ENCODE measurements at regions not wholly inside any gene's neighbourhood (a gene's known extent, or its start where the extent isn't known, plus 50 kb on each side); places are given as distances from the start of the nearest gene placed in this dataset.
"Not testable (repeated sequence)": the region's sequence is repeated elsewhere in the genome, so short reads cannot be mapped to it uniquely, and the experiment has no call there.

GRCh38 chrX:146658379-146658778 lies 151.2 kb upstream of the CXorf51B start:
- Histone ChIP-seq H3K4me1 (no peaks in the 10 kb centered on the region), H3K27me3 (replicated peaks; ENCODE audit: control insufficient read depth, insufficient read depth, low read length) (no peaks in the 10 kb centered on the region), H3K4me3 (ENCODE audit: low read depth, low read length) (no peak overlapping the region), H3K9me3 (no peaks in the 10 kb centered on the region), H3K36me3 (ENCODE audit: control insufficient read depth, insufficient read depth, low read length) (no peaks in the 10 kb centered on the region)
- Mint-ChIP-seq H3K9me3 (ENCODE audit: unreplicated experiment) (peaks cover 8% of the 10 kb centered on the region), H3K36me3 (ENCODE audit: insufficient read depth, unreplicated experiment) (no peaks in the 10 kb centered on the region), H3K27me3 (ENCODE audit: insufficient read depth, unreplicated experiment) (no peaks in the 10 kb centered on the region), H3K4me1 (ENCODE audit: low read depth, unreplicated experiment) (no peaks in the 10 kb centered on the region), H3K27ac (ENCODE audit: unreplicated experiment) (no peak overlapping the region), H3K4me3 (ENCODE audit: unreplicated experiment) (no peak overlapping the region)
- ChIA-PET CTCF (no interaction called here), POLR2A (no interaction called here)
- intact Hi-C loops (cut with micrococcal nuclease; ENCODE audit: unreplicated experiment), result no loop called here
- BruUV-seq (replicated peaks), result no TSS peak
- TF ChIP-seq CTCF (IDR thresholded peaks at IDR 0.05; ENCODE audit: insufficient read depth in 1 of 2, low read depth in 1 of 2, low read length in 1 of 2, severe bottlenecking in 1 of 2, unreplicated experiment in 1 of 2), result no peak
- no peak for DNase-seq

GRCh38 chrX:146707781-146708180 lies 101.8 kb upstream of the CXorf51B start:
- Histone ChIP-seq H3K4me3 (ENCODE audit: low read depth, low read length) (no peak overlapping the region), H3K27me3 (replicated peaks; ENCODE audit: control insufficient read depth, insufficient read depth, low read length) (no peaks in the 10 kb centered on the region), H3K9me3 (no peaks in the 10 kb centered on the region), H3K4me1 (no peaks in the 10 kb centered on the region), H3K36me3 (ENCODE audit: control insufficient read depth, insufficient read depth, low read length) (no peaks in the 10 kb centered on the region)
- DNase-seq, result no peak
- Mint-ChIP-seq H3K4me1 (ENCODE audit: low read depth, unreplicated experiment) (no peaks in the 10 kb centered on the region), H3K9me3 (ENCODE audit: unreplicated experiment) (no peaks in the 10 kb centered on the region), H3K4me3 (ENCODE audit: unreplicated experiment) (no peak overlapping the region), H3K36me3 (ENCODE audit: insufficient read depth, unreplicated experiment) (no peaks in the 10 kb centered on the region), H3K27ac (ENCODE audit: unreplicated experiment) (no peak overlapping the region), H3K27me3 (ENCODE audit: insufficient read depth, unreplicated experiment) (no peaks in the 10 kb centered on the region)
- TF ChIP-seq CTCF (IDR thresholded peaks at IDR 0.05; ENCODE audit: insufficient read depth in 1 of 2, low read depth in 1 of 2, low read length in 1 of 2, severe bottlenecking in 1 of 2, unreplicated experiment in 1 of 2), result no peak
- intact Hi-C loops (cut with micrococcal nuclease; ENCODE audit: unreplicated experiment), result no loop called here
- ChIA-PET POLR2A (no interaction called here), CTCF (no interaction called here)
- no TSS peak for BruUV-seq (replicated peaks)

- H3K27ac Mint-ChIP-seq (ENCODE audit: unreplicated experiment); H3K4me3 ChIP-seq (ENCODE audit: low read depth, low read length); DNase-seq; POLR2A ChIA-PET; H3K9me3 ChIP-seq; H3K4me1 ChIP-seq; H3K4me3 Mint-ChIP-seq (ENCODE audit: unreplicated experiment); intact Hi-C loops (cut with micrococcal nuclease; ENCODE audit: unreplicated experiment); H3K9me3 Mint-ChIP-seq (ENCODE audit: unreplicated experiment); H3K36me3 Mint-ChIP-seq (ENCODE audit: insufficient read depth, unreplicated experiment); CTCF ChIA-PET; BruUV-seq (replicated peaks); H3K4me1 Mint-ChIP-seq (ENCODE audit: low read depth, unreplicated experiment); H3K27me3 ChIP-seq (replicated peaks; ENCODE audit: control insufficient read depth, insufficient read depth, low read length); H3K36me3 ChIP-seq (ENCODE audit: control insufficient read depth, insufficient read depth, low read length); H3K27me3 Mint-ChIP-seq (ENCODE audit: insufficient read depth, unreplicated experiment): not testable (repeated sequence)
Measured at GRCh38 chrX:146708866-146709265, 100.7 kb upstream of the CXorf51B start.

- intact Hi-C loops (cut with micrococcal nuclease; ENCODE audit: unreplicated experiment), result no loop called here
- Histone ChIP-seq H3K4me3 (ENCODE audit: low read depth, low read length) (no peak overlapping the region), H3K36me3 (ENCODE audit: control insufficient read depth, insufficient read depth, low read length) (no peaks in the 10 kb centered on the region), H3K27me3 (replicated peaks; ENCODE audit: control insufficient read depth, insufficient read depth, low read length) (no peaks in the 10 kb centered on the region), H3K9me3 (no peaks in the 10 kb centered on the region), H3K4me1 (no peaks in the 10 kb centered on the region)
- H3K27me3 Mint-ChIP-seq (ENCODE audit: insufficient read depth, unreplicated experiment), result no peaks in the 10 kb centered on the region
- CTCF ChIA-PET, result no interaction called here
- no peak for DNase-seq
- H3K4me1 Mint-ChIP-seq (ENCODE audit: low read depth, unreplicated experiment), result peaks cover 7% of the 10 kb centered on the region
- no peak overlapping the region for H3K27ac Mint-ChIP-seq (ENCODE audit: unreplicated experiment)
- POLR2A ChIA-PET, result no interaction called here
- no peaks in the 10 kb centered on the region for H3K36me3 Mint-ChIP-seq (ENCODE audit: insufficient read depth, unreplicated experiment)
- TF ChIP-seq CTCF (IDR thresholded peaks at IDR 0.05; ENCODE audit: insufficient read depth in 1 of 2, low read depth in 1 of 2, low read length in 1 of 2, severe bottlenecking in 1 of 2, unreplicated experiment in 1 of 2), result no peak
- peaks cover 8% of the 10 kb centered on the region for H3K9me3 Mint-ChIP-seq (ENCODE audit: unreplicated experiment)
- BruUV-seq (replicated peaks), result no TSS peak
- no peak overlapping the region for H3K4me3 Mint-ChIP-seq (ENCODE audit: unreplicated experiment)
Measured at GRCh38 chrX:146754268-146754667, 55.3 kb upstream of the CXorf51B start.
